8988T (cell line): ENCODE measurements at regions not wholly inside any gene's neighbourhood (a gene's known extent, or its start where the extent isn't known, plus 50 kb on each side); places are given as distances from the start of the nearest gene placed in this dataset.
"Not testable (repeated sequence)": the region's sequence is repeated elsewhere in the genome, so short reads cannot be mapped to it uniquely, and the experiment has no call there.

ENCODE experiments used
- DNase-seq: peaks from one replicate; pipeline ENCODE4 v3.0.0; 2011

- no peak for DNase-seq
These were observed 142.1 kb downstream of the C6orf118 start for GRCh38 chr6:165167311-165167710.

DNA sequence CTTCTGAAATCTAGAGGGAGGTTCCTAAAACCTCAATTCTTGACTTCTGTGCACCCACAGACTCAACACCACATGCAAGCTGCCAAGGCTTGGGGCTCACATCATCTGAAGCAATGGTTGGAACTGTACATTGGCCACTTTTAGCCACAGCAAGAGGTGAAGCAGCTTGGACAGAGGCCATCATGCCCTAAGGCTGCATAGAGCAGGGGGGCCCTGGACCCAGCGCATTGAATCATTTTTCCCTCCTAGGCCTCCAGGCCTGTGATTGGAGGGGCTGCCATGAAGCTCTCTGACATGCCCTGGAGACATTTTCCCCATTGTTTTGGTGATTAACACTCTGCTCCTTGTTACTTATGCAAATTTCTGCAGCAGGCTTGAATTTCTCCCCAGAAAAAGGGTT, 145.9 kb downstream of the C6orf118 start:
- DNase-seq: no peak

GRCh38 chr6:165159460-165159859, 149.9 kb downstream of the C6orf118 start:
- DNase-seq: no peak

GRCh38 chr6:165146456-165146855, 162.9 kb downstream of the C6orf118 start:
- no peak for DNase-seq

DNA sequence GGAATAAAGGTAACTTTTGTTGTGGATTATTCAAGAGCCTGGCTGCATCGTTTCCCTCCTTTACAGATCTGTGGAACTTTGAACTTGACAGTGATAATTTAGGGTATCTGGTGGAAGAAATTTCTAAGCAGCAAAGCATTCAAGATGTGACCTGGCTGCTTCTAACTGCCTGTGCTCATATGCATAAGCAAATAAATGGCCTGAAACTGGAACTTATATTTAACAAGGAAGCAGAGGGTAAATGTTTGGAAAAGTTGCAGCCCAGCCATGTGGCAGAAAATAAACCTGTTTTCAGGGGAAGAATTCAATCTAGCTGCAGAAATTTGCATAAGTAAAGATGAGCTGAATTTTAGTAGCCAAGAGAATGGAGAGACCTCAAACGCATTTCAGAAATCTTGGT, 173.5 kb downstream of the C6orf118 start:
- no peak for DNase-seq

DNA sequence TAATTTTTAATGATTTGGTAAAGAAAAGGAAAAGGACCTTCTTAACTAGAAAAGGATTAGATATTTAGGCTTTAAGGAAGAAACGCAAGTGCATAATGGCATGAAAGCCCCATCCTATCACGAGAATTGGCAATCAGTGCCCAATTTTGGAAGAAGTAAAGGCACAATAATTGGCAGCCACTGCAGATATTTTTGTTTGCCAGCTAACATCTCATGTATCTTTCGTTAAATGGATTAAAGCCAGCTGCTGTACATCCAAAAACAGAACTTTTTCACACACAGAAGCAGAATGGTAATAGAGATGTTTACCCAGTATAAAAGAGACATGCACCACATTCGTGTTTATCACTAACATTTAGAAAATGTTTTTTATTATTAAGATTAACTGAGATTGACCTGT, 180.3 kb downstream of the C6orf118 start:
- no peak for DNase-seq

- DNase-seq: not testable (repeated sequence)
These were observed 181.7 kb downstream of the C6orf118 start for GRCh38 chr6:165127743-165128142.

- DNase-seq: not testable (repeated sequence)
These were observed 184.7 kb downstream of the C6orf118 start for GRCh38 chr6:165124681-165125080.

- DNase-seq: no peak
These were observed 190.0 kb downstream of the C6orf118 start for GRCh38 chr6:165119231-165120020.

DNA sequence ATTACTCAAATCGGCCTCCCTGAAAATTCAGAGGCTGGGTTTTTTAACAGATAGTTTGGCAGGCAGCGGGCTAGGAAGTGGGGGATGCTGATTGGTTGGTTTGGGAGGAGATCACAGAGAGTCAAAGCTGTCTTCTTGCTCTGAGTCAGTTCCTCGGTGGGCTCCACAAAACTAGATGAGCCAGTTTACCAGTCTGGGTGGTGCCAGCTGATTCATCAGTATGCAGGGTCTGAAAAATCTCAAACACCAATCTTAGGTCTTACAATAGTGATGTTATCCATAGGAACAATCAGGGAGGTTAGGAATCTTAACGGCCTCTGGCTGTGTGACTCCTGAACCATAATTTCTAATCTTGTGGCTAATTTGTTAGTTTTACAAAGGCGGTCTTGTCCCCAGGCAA, 190.7 kb downstream of the C6orf118 start:
- no peak for DNase-seq

DNA sequence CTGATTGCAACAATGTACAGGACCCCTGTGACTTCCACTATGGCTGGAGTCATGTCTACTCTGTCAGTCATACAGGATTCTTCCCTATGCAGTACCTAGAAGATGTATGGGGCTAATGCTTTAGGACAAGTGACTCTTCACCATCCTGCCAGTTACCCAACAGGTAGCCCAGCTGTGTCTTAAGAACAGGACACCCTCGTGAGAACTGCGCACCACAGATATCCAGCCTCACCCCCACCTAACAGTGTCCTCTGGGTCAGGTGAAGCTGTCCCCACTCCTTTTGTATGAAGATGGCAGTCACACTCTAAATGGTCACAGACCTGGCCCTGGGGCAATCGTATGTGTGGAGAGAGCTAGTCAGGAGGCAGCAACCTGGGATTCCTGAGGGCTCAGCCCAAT, 191.6 kb downstream of the C6orf118 start:
- DNase-seq: no peak

GRCh38 chr6:165117121-165117520, 192.3 kb downstream of the C6orf118 start:
- DNase-seq: no peak

DNA sequence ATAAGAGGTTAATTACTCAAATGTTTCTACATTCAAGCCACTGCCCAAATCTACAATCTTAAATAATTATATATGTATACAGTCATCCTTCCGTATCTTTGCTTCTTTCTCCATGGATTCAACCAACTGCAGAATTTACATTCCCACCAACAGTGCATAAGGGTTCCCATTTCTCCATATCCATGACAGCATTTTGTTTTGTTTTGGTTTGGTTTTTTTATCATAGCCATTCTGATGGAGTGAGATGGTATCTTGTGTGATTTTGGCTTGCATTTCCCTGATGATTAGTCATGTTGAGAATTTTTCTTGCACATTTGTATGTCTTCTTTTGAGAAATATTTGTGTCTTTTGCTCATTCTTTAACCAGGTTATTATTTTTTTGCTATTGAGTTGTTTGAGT, 198.5 kb downstream of the C6orf118 start:
- DNase-seq: no peak

DNA sequence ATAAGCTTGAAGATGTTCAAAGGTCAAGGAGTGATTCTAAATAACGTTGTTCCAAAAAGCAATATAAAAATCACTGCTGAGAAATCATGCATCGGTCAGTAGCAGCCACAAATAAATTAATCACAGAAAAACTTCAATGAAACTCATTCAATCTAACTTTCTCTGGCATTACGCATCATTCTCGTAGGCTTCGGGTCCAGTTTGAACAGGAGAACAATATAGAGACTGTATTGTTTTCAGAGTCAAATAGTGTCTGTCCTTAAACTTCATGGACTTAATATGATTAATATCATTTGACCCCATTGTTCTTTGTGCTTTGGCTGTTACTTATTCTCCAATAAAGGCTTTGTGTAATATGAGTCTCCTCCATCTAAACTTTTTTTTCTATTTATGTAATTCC, 200.4 kb downstream of the C6orf118 start:
- no peak for DNase-seq

DNA sequence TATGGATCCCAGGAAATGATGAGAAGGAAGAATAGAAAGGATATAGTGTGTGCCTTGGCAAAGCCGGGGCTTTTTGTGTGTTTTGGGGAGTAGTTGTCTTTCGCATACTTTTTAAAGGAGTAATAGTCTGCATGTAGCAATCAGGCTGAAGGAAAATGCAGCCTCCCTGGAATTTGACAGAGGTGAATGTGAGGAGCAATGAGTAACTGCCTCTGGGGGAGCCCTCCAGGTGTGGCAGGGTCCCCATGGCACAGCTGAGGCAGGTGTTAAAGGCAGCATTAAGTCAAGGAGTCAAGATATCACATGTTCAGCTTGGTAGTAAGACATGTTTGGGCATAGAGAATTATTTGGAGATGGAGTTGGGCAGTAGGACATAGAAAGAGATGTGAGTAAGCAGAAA, 203.1 kb downstream of the C6orf118 start:
- no peak for DNase-seq

DNA sequence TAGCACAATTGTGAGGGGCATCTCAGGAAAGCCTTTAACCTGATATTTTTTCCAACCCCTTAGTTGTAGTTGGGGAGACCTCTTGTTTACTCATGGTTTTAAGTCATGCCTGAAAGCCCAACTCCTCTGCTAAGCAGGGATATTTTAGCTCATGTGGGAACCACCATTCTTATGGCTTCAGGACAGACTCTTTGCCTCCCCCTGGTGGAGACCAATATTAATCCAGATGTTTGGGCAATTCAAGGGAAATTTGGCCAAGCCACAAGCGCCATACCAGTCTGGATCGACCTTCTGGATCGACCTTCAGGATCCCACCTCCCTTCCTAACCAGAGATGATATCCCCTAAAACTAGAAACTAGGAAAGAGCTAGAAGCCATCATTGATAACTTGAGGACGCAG, 211.2 kb downstream of the C6orf118 start:
- no peak for DNase-seq

GRCh38 chr6:165096868-165097267, 212.5 kb downstream of the C6orf118 start:
- no peak for DNase-seq

- no peak for DNase-seq
These were observed 213.2 kb downstream of the C6orf118 start for GRCh38 chr6:165096209-165096608.

GRCh38 chr6:165092881-165093595, 216.4 kb downstream of the C6orf118 start:
- DNase-seq: no peak

GRCh38 chr6:165091121-165091785, 218.2 kb downstream of the C6orf118 start:
- DNase-seq: no peak

GRCh38 chr6:165090242-165090641, 219.2 kb downstream of the C6orf118 start:
- no peak for DNase-seq

- DNase-seq: no peak
These were observed 222.6 kb downstream of the C6orf118 start for GRCh38 chr6:165086814-165087213.

- no peak for DNase-seq
These were observed 226.8 kb downstream of the C6orf118 start for GRCh38 chr6:165082636-165083035.

- DNase-seq: no peak
These were observed 227.4 kb downstream of the C6orf118 start for GRCh38 chr6:165081944-165082532.
